ENCODE measurements at regions not wholly inside any gene's neighbourhood (a gene's known extent, or its start where the extent isn't known, plus 50 kb on each side); places are given as distances from the start of the nearest gene placed in this dataset.

DNA sequence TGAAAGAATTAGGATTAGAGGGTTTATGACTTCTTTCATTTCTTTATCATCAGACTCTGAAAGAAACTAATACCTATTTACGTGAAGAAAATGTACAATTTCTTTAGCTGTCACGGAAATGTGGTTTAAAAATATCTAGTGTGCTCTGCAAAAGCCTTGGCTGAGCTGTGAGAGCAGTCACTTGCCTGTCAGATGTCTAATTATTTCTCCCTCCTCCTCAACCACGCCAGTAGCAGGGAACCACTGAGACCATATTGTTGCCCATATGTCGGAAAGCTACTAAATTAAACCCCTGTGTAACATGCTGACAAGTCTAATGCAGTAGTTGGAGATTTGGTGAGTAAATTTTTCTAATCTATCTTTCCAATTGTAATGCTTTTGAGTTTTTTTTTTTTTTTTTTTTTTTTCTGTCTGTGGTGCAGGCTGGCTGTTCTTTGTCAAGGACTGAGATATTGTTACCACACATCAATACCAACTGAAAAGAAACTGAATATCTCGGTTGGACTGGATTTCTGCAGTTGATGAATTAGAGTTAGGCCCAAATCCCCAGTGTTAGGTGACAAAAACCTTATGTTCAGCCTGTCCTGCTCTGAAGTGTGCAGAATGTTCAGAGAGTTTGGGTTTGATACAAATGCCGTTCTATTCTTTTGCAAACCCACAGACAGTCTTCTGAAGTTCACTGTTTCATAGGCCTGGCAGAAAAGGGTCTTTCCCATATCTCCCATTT, 302.9 kb upstream of the SYNCRIP start:
- no peak for TF ChIP-seq CTCF (IDR thresholded peaks at IDR 0.05; ENCODE audit: low read depth, low read length)
- in situ Hi-C loops (cut with HindIII; ENCODE audit: low sequenced_read_pairs): no loop called here
- DNase-seq (ENCODE audit: low read depth, low spot score): no peak
- no peak overlapping the region for H3K4me3 ChIP-seq (ENCODE audit: low read depth, low read length)

- no peak overlapping the region for H3K4me3 ChIP-seq (ENCODE audit: low read depth, low read length)
- in situ Hi-C loops (cut with HindIII; ENCODE audit: low sequenced_read_pairs): no loop called here
- TF ChIP-seq CTCF (IDR thresholded peaks at IDR 0.05; ENCODE audit: low read depth, low read length): no peak
- DNase-seq (ENCODE audit: low read depth, low spot score): no peak
Measured at GRCh38 chr6:85944776-85945175, 302.1 kb upstream of the SYNCRIP start.

- TF ChIP-seq CTCF (IDR thresholded peaks at IDR 0.05; ENCODE audit: low read depth, low read length): no peak
- no peak overlapping the region for H3K4me3 ChIP-seq (ENCODE audit: low read depth, low read length)
- in situ Hi-C loops (cut with HindIII; ENCODE audit: low sequenced_read_pairs): no loop called here
- DNase-seq (ENCODE audit: low read depth, low spot score): no peak
Measured at GRCh38 chr6:85942844-85943243, 300.2 kb upstream of the SYNCRIP start.

DNA sequence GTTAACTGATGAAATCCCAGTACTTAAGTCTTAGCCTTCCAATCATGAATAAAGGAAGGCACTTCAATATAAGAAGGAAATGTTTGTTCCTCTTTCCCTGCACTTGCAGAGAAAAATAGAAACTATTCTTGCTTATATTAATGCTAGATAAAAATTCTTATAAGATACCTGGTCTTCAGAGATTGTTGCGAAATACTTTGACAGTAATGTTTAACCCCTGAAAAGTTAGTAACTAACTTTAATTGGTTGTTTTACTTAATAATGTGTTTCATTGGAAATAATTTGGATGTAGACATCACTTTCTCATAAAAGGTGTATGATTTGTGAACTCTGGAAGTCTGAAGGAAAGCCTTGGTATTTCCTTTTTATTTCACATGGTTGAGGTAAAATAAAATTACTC, 294.2 kb upstream of the SYNCRIP start:
- no peak for TF ChIP-seq CTCF (IDR thresholded peaks at IDR 0.05; ENCODE audit: low read depth, low read length)
- H3K4me3 ChIP-seq (ENCODE audit: low read depth, low read length): no peak overlapping the region
- DNase-seq (ENCODE audit: low read depth, low spot score): no peak
- in situ Hi-C loops (cut with HindIII; ENCODE audit: low sequenced_read_pairs): no loop called here

DNA sequence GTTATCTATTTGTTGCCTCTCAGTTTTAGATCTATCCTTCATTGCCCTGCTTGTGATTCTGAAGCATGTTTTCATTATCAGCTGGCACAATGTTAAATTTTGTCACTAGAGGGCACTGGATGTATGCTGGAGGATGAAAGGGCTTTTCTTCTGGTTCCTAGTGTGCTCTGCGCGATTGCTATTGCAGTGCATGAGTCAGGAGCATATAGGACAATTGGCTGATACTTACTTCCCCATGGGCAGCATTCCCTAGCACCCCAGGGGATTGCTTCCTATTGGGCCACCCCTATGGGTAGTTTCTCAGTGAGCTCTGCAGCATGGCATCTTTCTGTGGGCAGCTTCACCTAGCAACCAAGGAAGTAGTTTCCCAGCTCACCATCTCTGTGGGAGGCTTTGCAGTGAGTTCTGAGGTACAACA, 280.3 kb upstream of the SYNCRIP start:
- peak; percentile 51 for TF ChIP-seq CTCF (IDR thresholded peaks at IDR 0.05; ENCODE audit: low read depth, low read length)
- no peak overlapping the region for H3K4me3 ChIP-seq (ENCODE audit: low read depth, low read length)
- in situ Hi-C loops (cut with HindIII; ENCODE audit: low sequenced_read_pairs): no loop called here
- DNase-seq (ENCODE audit: low read depth, low spot score): peak; percentile 22

DNA sequence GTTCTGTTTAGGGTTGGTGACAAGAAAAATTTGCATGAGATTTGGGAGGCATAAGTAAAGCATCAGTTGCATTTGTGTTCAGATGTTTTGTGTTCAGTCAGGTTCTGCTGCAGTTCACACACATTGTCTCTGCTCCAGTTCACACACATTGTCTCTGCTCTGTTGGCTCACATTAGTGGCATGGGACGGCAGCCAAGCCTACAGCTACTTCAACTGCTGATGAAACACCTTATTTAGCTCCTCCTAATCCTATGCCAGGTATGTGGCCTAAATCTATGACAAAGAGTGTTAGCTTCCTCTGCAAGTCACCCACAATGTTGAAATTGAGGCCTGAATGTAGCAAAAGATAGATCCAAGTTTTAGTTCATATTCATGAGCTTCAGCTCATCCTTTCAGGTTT, 278.1 kb upstream of the SYNCRIP start:
- no peak for TF ChIP-seq CTCF (IDR thresholded peaks at IDR 0.05; ENCODE audit: low read depth, low read length)
- DNase-seq (ENCODE audit: low read depth, low spot score): no peak
- in situ Hi-C loops (cut with HindIII; ENCODE audit: low sequenced_read_pairs): no loop called here
- no peak overlapping the region for H3K4me3 ChIP-seq (ENCODE audit: low read depth, low read length)
